NB4 (cell line): ENCODE measurements at regions not wholly inside any gene's neighbourhood (a gene's known extent, or its start where the extent isn't known, plus 50 kb on each side); places are given as distances from the start of the nearest gene placed in this dataset.
"Not testable (repeated sequence)": the region's sequence is repeated elsewhere in the genome, so short reads cannot be mapped to it uniquely, and the experiment has no call there.

Source experiments
- POLR2A ChIP-seq: IDR thresholded peaks from 2 replicates; pipeline ENCODE4 v1.6.1; 2011; ENCODE audit warnings: mild to moderate bottlenecking; ENCODE audit not compliant: insufficient read length; ENCODE audit errors: extremely low read depth
- TF ChIP-seq, protein P1 (sequence below): IDR thresholded peaks from one replicate; pipeline ENCODE4 v1.5.1; 2012; ENCODE audit warnings: low read depth, low read length

DNA sequence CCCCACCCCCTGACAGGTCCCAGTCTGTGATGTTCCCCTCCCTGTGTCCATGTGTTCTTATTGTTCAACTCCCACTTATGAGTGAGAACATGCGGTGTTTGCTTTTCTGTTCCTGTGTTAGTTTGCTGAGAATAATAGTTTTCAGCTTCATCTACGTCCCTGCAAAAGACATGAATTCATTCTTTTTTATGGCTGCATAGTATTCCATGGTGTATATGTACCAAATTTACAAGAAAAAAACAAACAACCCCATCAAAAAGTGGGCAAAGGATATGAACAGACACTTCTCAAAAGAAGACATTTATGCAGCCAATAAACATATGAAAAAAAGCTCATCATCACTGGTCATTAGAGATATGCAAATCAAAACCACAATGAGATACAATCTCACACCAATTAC is 156.8 kb upstream of the TMEM72 start:
- not testable (repeated sequence) for TF ChIP-seq POLR2A
- TF ChIP-seq, protein P1, sequence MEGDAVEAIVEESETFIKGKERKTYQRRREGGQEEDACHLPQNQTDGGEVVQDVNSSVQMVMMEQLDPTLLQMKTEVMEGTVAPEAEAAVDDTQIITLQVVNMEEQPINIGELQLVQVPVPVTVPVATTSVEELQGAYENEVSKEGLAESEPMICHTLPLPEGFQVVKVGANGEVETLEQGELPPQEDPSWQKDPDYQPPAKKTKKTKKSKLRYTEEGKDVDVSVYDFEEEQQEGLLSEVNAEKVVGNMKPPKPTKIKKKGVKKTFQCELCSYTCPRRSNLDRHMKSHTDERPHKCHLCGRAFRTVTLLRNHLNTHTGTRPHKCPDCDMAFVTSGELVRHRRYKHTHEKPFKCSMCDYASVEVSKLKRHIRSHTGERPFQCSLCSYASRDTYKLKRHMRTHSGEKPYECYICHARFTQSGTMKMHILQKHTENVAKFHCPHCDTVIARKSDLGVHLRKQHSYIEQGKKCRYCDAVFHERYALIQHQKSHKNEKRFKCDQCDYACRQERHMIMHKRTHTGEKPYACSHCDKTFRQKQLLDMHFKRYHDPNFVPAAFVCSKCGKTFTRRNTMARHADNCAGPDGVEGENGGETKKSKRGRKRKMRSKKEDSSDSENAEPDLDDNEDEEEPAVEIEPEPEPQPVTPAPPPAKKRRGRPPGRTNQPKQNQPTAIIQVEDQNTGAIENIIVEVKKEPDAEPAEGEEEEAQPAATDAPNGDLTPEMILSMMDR = not testable (repeated sequence)
